Upper lobe of left lung (tissue), 4 donors: ENCODE measurements at regions not wholly inside any gene's neighbourhood (a gene's known extent, or its start where the extent isn't known, plus 50 kb on each side); places are given as distances from the start of the nearest gene placed in this dataset.

Experiments used
- CTCF ChIP-seq, 6 experiments: fragments of 450-650 bp in 4 of 6; fragments of 200-600 bp in 2 of 6; sonication (generic) in 2 of 6; IDR thresholded peaks; one replicate each; pipeline ENCODE4 v1.5.1; 2016 to 2019; ENCODE audit warnings: antibody characterized with exemption in 6 of 6
- POLR2A ChIP-seq, 4 donors: fragments of 450-650 bp; IDR thresholded peaks; one replicate each; pipeline ENCODE4 v1.5.1; 2016 to 2017; ENCODE audit warnings: antibody characterized with exemption in 4 of 4, mild to moderate bottlenecking in 2 of 4
- POLR2AphosphoS5 ChIP-seq, 2 donors: sonication (generic); formaldehyde crosslinking; IDR thresholded peaks; one replicate each; pipeline ENCODE4 v1.5.1; 2017; ENCODE audit warnings: antibody characterized with exemption in 2 of 2

DNA sequence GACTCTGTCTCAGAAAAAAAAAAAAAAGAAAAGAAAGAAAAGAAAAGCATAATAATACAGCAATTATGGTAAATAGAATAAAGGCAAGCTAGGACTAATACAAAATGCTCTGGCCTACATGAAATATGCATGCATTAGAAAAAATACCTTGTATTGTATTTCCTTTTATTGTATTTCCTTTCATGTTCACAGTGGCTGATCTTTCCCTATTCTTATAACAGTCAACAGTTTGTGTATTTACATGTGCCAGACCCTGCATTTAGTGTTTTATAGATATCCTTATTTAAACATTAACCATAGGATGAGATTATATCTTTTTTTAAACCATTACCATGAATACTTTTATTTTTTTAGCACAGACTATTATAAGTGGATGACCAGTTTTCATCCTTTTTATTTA lies 56.3 kb upstream of the ARL15 start:
- no peak for TF ChIP-seq POLR2A (IDR thresholded peaks at IDR 0.05)
- no peak for TF ChIP-seq CTCF (IDR thresholded peaks at IDR 0.05)
- TF ChIP-seq POLR2AphosphoS5 (IDR thresholded peaks at IDR 0.05) = no peak
